Motor neuron (in vitro differentiated cells): ENCODE measurements at regions not wholly inside any gene's neighbourhood (a gene's known extent, or its start where the extent isn't known, plus 50 kb on each side); places are given as distances from the start of the nearest gene placed in this dataset.
"Not testable (repeated sequence)": the region's sequence is repeated elsewhere in the genome, so short reads cannot be mapped to it uniquely, and the experiment has no call there.

ENCODE experiments used
- ATAC-seq, 8 experiments: fragments of 200-7000 bp; cut with Tn5 transposase; replicated peaks in 6 of 8; 2 replicates each; pipeline ENCODE4 v1.8.0; 2021; ENCODE audit warnings: mild to moderate bottlenecking in 8 of 8, moderate library complexity in 8 of 8
- H3K27ac ChIP-seq, 2 donors: fragments of 250-450 bp; sonication (Bioruptor Pico); 2 replicates each; pipeline ENCODE4 v1.9.0; 2021; ENCODE audit warnings: antibody characterized with exemption in 2 of 2, mild to moderate bottlenecking in 2 of 2, moderate library complexity in 1 of 2
- H3K4me1 ChIP-seq, 2 donors: fragments of 250-450 bp; sonication (Bioruptor Pico); replicated peaks in 1 of 2; 2 replicates each; pipeline ENCODE4 v1.6.1; 2021; ENCODE audit warnings: antibody characterized with exemption in 2 of 2, mild to moderate bottlenecking in 2 of 2, moderate library complexity in 1 of 2
- H3K4me3 ChIP-seq, 5 donors: fragments of 250-450 bp; sonication (Bioruptor Pico); 2 replicates each; pipeline ENCODE4 v1.9.0; 2021; ENCODE audit warnings: antibody characterized with exemption in 5 of 5, mild to moderate bottlenecking in 5 of 5, moderate library complexity in 4 of 5
- WGBS, 10 experiments: fragments of 450-650 bp; shearing (Covaris generic); methylation state at CpG; one replicate each; pipeline ENCODE4 v1.0.0; 2022; 5-methylcytosine and 5-hydroxymethylcytosine counted together
- in situ Hi-C, 9 experiments: fragments of 400-800 bp; cut with MboI; loops; one replicate each; pipeline ENCODE4 v1.15.0; 2021; ENCODE audit warnings: low sequenced_read_pairs in 9 of 9, low pct_unique_long_range_greater_than_20kb in 2 of 9; ENCODE audit not compliant: unreplicated experiment in 9 of 9

DNA sequence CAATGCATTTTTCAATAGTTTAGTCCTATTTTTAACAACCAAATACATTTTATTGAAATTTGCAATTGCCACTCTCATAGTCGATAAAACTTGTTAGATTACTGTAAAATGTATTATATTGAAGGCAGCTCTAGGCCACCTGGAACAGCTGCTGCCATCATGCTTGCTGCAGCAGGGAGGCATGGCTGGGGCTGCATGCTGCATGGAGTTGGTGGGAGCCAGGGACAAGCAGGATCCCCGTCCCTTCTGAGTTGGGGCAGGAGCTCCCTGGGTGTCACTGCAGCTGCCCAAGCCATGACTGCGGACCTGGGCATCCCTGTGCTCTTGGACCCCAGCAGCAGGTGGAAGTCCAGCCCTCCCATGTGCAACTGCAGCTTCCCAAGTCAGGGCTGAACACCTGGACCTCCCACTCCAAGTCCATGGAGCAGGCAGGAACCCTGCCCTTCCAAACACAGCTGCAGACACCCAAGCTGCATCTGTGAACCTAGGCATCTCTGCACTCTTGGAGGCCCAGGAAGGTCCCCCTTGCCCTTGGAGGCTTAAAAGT, 742.0 kb downstream of the ZBBX start:
- in situ Hi-C loops: no loop called here
- WGBS, 10 experiments: 0 to 100% (median 53%) methylated on average over 1 to 3 of the region's 3 CpGs
- no peaks in the 10 kb centered on the region for H3K4me1 ChIP-seq
- no peak overlapping the region for H3K27ac ChIP-seq
- H3K4me3 ChIP-seq: no peak overlapping the region
- no peak for ATAC-seq

DNA sequence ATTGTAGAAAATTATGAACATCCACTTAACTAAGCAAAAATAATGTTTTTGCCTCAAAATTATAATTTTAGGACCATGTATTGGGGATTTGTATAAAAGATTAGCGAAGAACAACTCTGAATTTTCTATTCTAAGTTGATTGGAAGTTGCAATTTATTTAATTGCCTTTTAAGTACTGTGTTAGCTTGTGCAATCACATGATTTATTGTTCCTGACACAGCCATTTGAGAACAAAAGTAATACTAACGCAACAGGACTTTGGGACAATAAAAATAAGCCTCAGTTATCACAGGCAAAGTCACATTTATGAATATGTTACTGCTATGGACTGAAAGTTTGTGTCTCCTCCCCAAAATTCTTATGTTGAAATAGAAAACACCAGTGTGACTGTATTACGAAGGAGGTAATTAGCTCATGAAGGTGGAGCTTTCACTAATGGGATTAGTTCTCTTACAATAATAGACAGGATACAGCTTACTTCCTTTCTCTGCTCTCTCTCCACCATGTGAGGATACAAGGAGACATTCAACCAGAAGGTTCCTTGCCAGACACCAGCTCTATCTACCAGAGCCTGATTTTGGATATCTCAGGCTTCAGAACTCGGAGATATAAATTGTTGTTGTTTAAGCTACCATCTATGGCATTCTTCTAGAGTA, 745.9 kb downstream of the ZBBX start:
- ATAC-seq: no peak
- WGBS, 10 experiments: 0 to 100% (median 82%) methylated on average over 2 to 4 of the region's 4 CpGs
- in situ Hi-C loops: no loop called here
- H3K27ac ChIP-seq: no peak overlapping the region
- H3K4me3 ChIP-seq: no peak overlapping the region
- H3K4me1 ChIP-seq: no peaks in the 10 kb centered on the region

DNA sequence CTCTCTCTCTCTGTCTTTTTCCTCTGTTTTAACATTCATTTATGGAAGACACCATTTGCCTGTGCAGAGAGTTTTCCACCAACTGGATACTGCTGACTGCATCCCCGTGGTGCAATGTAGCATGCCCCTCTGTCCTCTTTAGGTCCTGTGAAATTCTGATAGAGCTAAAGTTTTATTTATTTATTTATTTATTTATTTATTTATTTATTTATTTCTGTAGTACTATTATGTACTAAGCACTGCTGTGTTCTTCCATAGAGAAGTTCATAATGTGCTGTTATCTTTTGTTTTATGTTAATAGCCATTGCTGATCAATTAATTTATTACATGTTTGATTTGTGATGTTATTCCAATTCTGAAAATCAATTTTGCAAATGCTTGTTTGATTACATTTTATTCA, 749.9 kb downstream of the ZBBX start:
- no peak overlapping the region for H3K4me3 ChIP-seq
- no peaks in the 10 kb centered on the region for H3K4me1 ChIP-seq
- H3K27ac ChIP-seq: no peak overlapping the region
- 0 to 100% (median 45%) methylated on average over 1 of the region's 1 CpG; no CpG with 5 or more reads in 2 of the 10 experiments for WGBS, 10 experiments
- in situ Hi-C loops: no loop called here
- no peak for ATAC-seq

DNA sequence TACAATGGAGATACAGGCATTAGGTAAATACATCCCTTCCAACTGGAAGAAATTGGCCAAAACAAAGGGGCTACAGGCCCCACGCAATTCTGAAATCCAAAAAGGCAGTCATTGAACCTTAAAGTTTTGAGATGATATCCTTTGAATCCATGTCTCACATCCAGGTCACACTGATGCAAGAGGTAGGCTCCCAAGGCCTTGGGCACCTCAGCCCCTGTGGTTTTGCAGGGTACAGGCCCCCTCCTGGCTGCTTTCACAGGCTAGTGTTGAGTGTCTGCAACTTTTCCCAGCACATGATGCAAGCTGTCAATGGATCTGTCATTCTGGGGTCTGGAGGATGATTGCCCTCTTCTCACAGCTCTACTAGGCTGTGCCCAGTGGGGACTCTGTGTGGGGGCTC, 766.7 kb downstream of the ZBBX start:
- no peak for ATAC-seq
- Histone ChIP-seq H3K4me1 (no peaks in the 10 kb centered on the region), H3K27ac (no peak overlapping the region), H3K4me3 (no peak overlapping the region)
- in situ Hi-C loops: no loop called here
- 0 to 100% (median 90%) methylated on average over 1 of the region's 1 CpG; no CpG with 5 or more reads in 4 of the 10 experiments for WGBS, 10 experiments

DNA sequence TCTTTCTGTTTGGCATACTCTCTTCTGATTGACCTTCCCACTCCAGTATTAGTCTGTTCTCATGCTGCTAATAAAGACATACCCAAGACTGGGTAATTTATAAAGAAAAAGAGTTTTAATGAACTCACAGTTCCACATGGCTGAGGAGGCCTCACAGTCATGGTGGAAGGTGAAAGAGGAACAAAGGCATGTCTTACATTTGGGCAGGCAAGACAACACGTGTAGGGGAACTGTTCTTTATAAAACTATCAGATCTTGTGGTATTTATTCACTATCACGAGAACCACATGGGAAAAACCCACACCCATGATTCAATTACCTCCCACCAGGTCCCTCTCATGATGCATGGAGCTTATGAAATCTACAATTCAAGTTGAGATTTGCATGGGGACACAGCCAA, 767.3 kb downstream of the ZBBX start:
- ATAC-seq, H3K4me3 ChIP-seq, in situ Hi-C loops, H3K27ac ChIP-seq, H3K4me1 ChIP-seq: not testable (repeated sequence)
- 0 to 100% (median 70%) methylated on average over 1 to 2 of the region's 2 CpGs; no CpG with 5 or more reads in 4 of the 10 experiments for WGBS, 10 experiments

DNA sequence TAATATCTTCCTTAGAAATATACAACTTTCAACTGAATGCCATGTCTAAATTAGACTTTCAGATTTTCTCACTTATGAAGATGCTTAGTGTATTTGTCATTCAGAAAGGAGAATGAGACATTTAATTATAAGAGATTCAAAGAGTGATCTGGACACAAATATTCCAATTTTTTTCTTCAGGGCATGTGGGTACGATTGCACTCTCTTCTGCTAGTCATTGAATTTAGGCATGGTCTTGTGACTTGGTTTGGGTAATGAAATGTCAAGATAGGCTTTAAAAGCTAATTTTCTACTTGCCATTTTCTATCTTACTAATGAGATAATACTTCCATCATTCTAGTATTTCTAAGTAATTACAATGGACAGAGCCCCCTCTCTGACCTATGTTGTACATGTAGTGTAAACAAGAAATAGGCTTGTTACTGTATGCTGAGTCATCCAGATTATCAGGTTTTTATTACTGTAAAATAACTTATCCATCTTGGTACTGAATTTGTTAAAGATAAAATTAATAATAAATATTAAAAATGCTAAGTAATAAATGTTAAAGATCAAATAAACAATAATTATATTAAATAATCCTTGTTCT, 770.8 kb upstream of the BCHE start:
- no peak overlapping the region for H3K4me3 ChIP-seq
- WGBS, 10 experiments: 0 to 100% (median 79%) methylated on average over 1 of the region's 1 CpG; no CpG with 5 or more reads in 2 of the 10 experiments
- H3K4me1 ChIP-seq: no peaks in the 10 kb centered on the region
- H3K27ac ChIP-seq: no peak overlapping the region
- peak in 2 of 8 experiments; percentile 65 to 83 for ATAC-seq
- in situ Hi-C loops: no loop called here

DNA sequence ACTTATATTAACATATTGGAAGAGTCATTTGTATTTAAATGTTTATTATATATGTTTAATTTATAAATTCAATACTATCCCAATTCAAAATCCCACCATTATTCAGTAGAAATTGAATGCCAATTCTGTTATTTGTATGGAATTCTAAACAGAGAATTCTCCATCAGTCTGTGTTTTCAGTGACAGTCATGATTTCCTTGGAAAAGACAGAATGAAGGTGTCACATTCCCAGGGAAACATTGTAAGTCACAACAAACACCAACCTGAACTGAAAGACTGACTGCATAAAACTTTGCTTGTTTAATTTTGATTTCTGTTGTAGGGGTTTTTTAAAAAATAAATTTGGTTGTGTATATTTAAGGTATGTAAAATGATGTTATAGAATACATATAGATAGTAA, 769.8 kb upstream of the BCHE start:
- Histone ChIP-seq H3K4me3 (no peak overlapping the region), H3K4me1 (no peaks in the 10 kb centered on the region), H3K27ac (no peak overlapping the region)
- ATAC-seq: no peak
- in situ Hi-C loops: no loop called here

DNA sequence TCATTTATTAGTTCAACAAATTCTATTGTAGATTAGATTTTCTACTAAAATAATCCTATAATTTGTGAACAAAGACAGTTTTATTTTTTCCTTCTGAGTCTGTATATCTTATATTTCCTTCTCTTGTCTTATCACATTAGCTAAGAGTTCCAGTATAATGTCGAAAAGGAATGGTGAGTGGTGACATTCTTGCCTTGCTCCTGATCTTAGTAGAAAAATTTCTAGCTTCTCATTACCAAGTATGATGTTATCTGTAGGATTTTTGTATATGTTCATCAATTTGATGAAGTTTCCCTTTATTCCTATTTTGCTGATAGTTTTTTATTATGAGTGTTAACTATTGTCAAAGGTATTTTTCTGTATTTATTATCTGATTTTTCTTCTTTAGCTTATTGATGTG, 756.6 kb upstream of the BCHE start:
- Histone ChIP-seq H3K4me3 (no peak overlapping the region), H3K4me1 (no peaks in the 10 kb centered on the region), H3K27ac (no peak overlapping the region)
- no peak for ATAC-seq
- WGBS, 10 experiments: 9 to 100% (median 62%) methylated on average over 1 of the region's 1 CpG; no CpG with 5 or more reads in 2 of the 10 experiments
- in situ Hi-C loops: no loop called here

DNA sequence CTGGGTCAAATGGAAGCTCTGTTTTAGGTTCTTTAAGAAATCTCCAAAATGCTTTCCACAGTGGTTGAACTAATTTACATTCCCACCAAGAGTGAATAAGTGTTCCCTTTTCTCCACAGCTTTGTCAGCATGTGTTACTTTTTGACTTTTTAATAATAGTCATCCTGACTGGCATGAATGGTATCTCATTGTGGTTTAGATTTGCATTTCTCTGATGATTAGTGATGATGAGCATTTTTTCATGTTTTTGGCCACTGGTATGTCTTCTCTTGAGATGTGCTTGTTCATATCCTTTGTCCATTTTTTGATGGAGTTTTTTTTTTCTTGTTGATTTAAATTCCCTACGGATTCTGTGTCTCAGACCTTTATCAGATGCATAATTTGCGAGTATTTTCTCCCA, 745.0 kb upstream of the BCHE start:
- H3K27ac ChIP-seq: no peak overlapping the region
- in situ Hi-C loops: no loop called here
- no peaks in the 10 kb centered on the region for H3K4me1 ChIP-seq
- 0 to 100% (median 79%) methylated on average over 1 to 2 of the region's 2 CpGs; no CpG with 5 or more reads in 2 of the 10 experiments for WGBS, 10 experiments
- no peak for ATAC-seq
- H3K4me3 ChIP-seq: no peak overlapping the region

DNA sequence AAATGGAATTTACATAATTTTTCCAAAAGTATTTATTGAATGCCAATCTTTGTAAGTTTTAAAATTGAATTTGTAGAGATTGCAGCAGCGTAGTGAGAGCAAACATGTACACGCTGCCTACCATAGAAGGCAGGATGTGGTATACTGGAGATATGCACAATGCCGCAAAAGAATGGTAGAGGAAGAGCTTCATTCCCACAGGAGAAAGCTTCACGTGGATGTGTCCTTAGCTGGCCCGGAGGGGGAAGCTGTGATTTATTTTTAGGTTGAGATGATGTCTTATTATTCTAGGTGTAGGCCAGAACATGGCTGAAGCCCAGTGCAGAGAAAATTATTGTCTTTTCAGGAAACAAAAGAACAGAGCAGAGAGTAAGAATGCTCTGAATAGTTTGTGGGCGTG, 743.3 kb upstream of the BCHE start:
- WGBS, 10 experiments: 16 to 95% (median 90%) methylated on average over 2 to 5 of the region's 6 CpGs; no CpG with 5 or more reads in 1 of the 10 experiments
- Histone ChIP-seq H3K4me3 (no peak overlapping the region), H3K4me1 (no peaks in the 10 kb centered on the region), H3K27ac (no peak overlapping the region)
- ATAC-seq: no peak
- in situ Hi-C loops: no loop called here

DNA sequence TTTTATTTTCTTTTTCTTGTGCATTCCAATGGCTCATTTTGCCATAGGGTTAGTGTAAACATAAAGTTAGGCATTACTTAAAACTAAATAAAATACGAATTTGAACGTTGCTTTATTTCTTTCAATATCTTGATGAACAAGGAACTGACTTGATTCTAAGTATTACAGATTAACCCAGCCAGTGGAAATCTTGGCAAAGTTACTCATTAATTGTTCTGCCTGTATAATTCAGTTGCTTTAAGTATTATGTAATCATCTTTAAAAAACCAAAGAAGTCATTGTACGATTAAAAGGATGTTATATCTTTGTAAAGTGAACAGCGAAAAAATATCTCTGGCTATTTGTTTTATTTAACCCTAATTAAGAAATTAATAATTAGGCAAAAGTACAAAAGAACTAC, 737.9 kb upstream of the BCHE start:
- 3 to 98% (median 83%) methylated on average over 2 to 4 of the region's 4 CpGs for WGBS, 10 experiments
- H3K4me1 ChIP-seq: no peaks in the 10 kb centered on the region
- no peak for ATAC-seq
- no peak overlapping the region for H3K4me3 ChIP-seq
- in situ Hi-C loops: no loop called here
- H3K27ac ChIP-seq: no peak overlapping the region

DNA sequence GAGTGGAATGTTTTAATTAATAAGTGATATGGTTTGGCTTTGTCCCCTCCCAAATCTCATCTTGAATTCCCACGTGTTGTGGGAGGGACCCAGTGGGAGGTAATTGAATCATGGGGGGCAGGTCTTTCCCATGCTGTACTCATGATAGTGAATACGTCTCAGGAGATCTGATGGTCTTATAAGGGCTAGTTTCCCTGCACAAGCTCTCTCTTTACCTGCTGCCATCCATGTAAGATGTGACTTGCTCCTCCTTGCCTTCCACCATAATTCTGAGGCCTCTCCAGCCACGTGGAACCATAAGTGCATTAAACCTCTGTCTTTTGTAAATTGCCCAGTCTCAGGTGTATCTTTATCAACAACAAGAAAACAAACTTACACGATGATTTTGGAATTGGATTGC, 734.5 kb upstream of the BCHE start:
- H3K4me1 ChIP-seq, in situ Hi-C loops, H3K4me3 ChIP-seq, H3K27ac ChIP-seq, ATAC-seq: not testable (repeated sequence)
- WGBS, 10 experiments: 0 to 100% (median 41%) methylated on average over 1 to 3 of the region's 4 CpGs; no CpG with 5 or more reads in 2 of the 10 experiments

DNA sequence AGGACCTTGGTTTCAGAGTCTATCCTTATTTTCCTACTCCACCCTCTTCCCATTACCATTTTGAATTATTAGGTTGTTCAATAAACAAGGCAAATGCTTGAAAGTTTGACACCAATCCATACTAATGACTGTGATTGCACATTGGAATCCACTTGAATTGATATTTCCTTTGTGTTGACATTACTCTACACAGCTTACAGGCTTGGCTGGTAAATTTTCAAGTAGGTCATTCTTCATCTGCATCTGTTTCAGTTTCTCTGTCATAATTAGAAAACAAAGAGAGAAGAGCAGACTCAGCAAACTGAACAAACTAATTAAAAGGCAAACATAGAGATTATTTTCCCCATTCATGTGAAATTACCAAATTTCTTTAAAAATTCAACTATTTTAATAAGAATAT, 732.9 kb upstream of the BCHE start:
- Histone ChIP-seq H3K27ac (no peak overlapping the region), H3K4me3 (no peak overlapping the region), H3K4me1 (no peaks in the 10 kb centered on the region)
- ATAC-seq: peak in 1 of 8 experiments; percentile 82
- in situ Hi-C loops: no loop called here

DNA sequence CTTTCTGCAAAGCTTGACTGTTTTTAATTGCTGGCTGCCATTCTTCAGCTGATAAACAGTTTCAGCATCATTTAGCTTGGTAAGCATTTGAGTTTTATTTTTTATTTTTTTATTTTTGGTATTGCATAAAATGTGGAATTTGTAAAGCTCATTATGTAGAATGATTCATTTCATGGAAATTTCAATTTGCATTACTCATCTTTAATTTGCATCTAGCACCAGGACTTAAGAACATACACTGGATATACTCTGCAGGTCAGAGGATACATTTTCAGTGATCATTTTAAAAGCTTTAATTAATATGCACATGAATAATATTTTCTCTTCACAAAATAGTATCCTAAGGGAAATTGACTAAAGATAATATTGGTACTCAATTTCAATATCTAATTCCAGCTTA, 732.4 kb upstream of the BCHE start:
- in situ Hi-C loops: no loop called here
- Histone ChIP-seq H3K4me1 (no peaks in the 10 kb centered on the region), H3K27ac (no peak overlapping the region), H3K4me3 (no peak overlapping the region)
- peak in 3 of 8 experiments; percentile 33 to 87 (median 37) for ATAC-seq
